ENCODE measurements at regions not wholly inside any gene's neighbourhood (a gene's known extent, or its start where the extent isn't known, plus 50 kb on each side); places are given as distances from the start of the nearest gene placed in this dataset.

- no peak for TF ChIP-seq POLR2A (IDR thresholded peaks at IDR 0.05; ENCODE audit: low read depth, low read length)
- no peak for TF ChIP-seq TAF1 (IDR thresholded peaks at IDR 0.05; ENCODE audit: low read depth, low read length)
- no peak for TF ChIP-seq POLR2AphosphoS5 (IDR thresholded peaks at IDR 0.05; ENCODE audit: low read depth, low read length)
- TF ChIP-seq SPI1 (IDR thresholded peaks at IDR 0.05; ENCODE audit: low read depth, low read length) = no peak
Measured at GRCh38 chr13:103291226-103291625, 225.0 kb upstream of the SLC10A2 start.

All from GM12891 (cell line).